HL-60 (cell line): ENCODE measurements at regions not wholly inside any gene's neighbourhood (a gene's known extent, or its start where the extent isn't known, plus 50 kb on each side); places are given as distances from the start of the nearest gene placed in this dataset.

Experiments
- DNase-seq, 2 experiments: peaks; one replicate each; pipeline ENCODE4 v3.0.0-alpha.2; 2010 to 2020; ENCODE audit warnings: low read depth in 1 of 2, low spot score in 1 of 2
- H3K27ac ChIP-seq: fragments of 250-450 bp; sonication (Bioruptor Pico); replicated peaks from 2 replicates; pipeline ENCODE4 v1.5.1; 2020; ENCODE audit warnings: mild to moderate bottlenecking, moderate library complexity
- H3K27me3 ChIP-seq: fragments of 250-450 bp; sonication (Bioruptor Pico); 2 replicates; pipeline ENCODE4 v1.5.1; 2021; ENCODE audit warnings: mild to moderate bottlenecking, moderate library complexity; ENCODE audit not compliant: insufficient read depth, poor library complexity, severe bottlenecking
- H3K4me3 ChIP-seq: replicated peaks from 2 replicates; pipeline ENCODE4 v1.5.1; 2011; ENCODE audit warnings: mild to moderate bottlenecking, control low read depth, low read length; ENCODE audit not compliant: insufficient read depth
- CTCF ChIP-seq: IDR thresholded peaks from one replicate; pipeline ENCODE4 v1.5.1; 2011; ENCODE audit warnings: low read length, control low read depth, inconsistent platforms; ENCODE audit not compliant: insufficient read depth
- GABPA ChIP-seq: IDR thresholded peaks from 2 replicates; pipeline ENCODE4 v1.6.1; 2012; ENCODE audit warnings: low read depth
- POLR2AphosphoS5 ChIP-seq: IDR thresholded peaks from 2 replicates; pipeline ENCODE4 v1.6.1; 2012; ENCODE audit warnings: low read depth
- REST ChIP-seq: IDR thresholded peaks from 2 replicates; pipeline ENCODE4 v1.6.1; 2012; ENCODE audit warnings: low read depth; ENCODE audit not compliant: insufficient replicate concordance
- SPI1 ChIP-seq: IDR thresholded peaks from 2 replicates; pipeline ENCODE4 v1.6.1; 2012; ENCODE audit warnings: low read depth, mild to moderate bottlenecking, borderline replicate concordance

DNA sequence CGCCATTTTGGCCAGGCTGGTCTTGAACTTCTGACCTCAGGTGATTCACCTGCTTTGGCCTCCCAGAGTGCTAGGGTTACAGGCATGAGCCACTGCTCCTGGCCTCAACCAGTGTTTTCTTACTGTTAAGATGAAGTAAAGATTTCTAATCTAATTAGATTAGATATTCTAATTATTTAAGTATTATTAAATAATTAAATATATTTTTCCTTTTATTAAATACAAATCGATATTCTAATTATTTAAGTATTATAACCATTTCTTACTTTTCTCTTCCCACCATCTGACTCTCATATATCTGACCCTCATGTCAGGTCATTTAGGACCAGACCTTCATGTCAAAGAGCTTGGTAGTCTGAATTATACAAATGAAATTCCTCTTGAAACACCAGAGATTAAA lies 1291.9 kb upstream of the EPHA6 start:
- TF ChIP-seq GABPA (no peak), REST (no peak)
- no peaks in the 10 kb centered on the region for H3K27me3 ChIP-seq
- no peak for DNase-seq
- no peak overlapping the region for H3K27ac ChIP-seq
- H3K4me3 ChIP-seq, result no peak overlapping the region

GRCh38 chr3:95539950-95540483 lies 1274.4 kb upstream of the EPHA6 start:
- TF ChIP-seq SPI1 (no peak), POLR2AphosphoS5 (no peak), CTCF (no peak), REST (no peak), GABPA (no peak)
- no peaks in the 10 kb centered on the region for H3K27me3 ChIP-seq
- DNase-seq, result no peak
- no peak overlapping the region for H3K27ac ChIP-seq
- no peak overlapping the region for H3K4me3 ChIP-seq

GRCh38 chr3:95565502-95565901 lies 1248.9 kb upstream of the EPHA6 start:
- TF ChIP-seq SPI1, result no peak
- TF ChIP-seq REST, result no peak
- TF ChIP-seq POLR2AphosphoS5, result no peak
- no peak for TF ChIP-seq GABPA
- no peak for TF ChIP-seq CTCF
- Histone ChIP-seq H3K27me3 (no peaks in the 10 kb centered on the region), H3K27ac (no peak overlapping the region), H3K4me3 (no peak overlapping the region)
- no peak for DNase-seq

DNA sequence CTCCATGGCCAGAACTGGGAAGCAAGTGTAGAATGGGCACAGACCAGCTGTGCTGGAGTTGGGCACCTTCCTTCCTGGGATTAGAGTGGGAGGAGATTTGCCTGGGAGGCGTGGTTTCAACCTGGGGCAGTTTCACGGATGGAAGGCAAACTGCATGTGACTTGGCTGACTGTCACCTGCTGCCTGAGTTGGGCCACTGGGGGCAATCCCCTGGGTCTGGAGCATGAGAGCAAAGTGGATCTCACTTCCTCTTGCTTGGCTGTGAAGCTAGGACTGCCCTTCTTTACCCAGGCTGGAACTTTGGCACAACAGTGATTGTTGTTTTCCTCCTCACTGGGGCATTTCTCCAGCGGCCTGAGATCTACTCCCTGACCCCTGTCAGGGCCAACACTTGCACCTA lies 1247.0 kb upstream of the EPHA6 start:
- TF ChIP-seq SPI1 (0 out of 2 replicates have a peak, but pooled peaks have one; percentile 2), REST (no peak), CTCF (no peak)
- no peak overlapping the region for H3K27ac ChIP-seq
- no peak overlapping the region for H3K4me3 ChIP-seq
- no peak for DNase-seq
- no peaks in the 10 kb centered on the region for H3K27me3 ChIP-seq
